HepG2 (cell line): ENCODE measurements at regions not wholly inside any gene's neighbourhood (a gene's known extent, or its start where the extent isn't known, plus 50 kb on each side); places are given as distances from the start of the nearest gene placed in this dataset.

Source experiments
- ATAC-seq: fragments of 200-7000 bp; cut with Tn5 transposase; 3 replicates; pipeline ENCODE4 v1.9.1; 2020; ENCODE audit warnings: mild to moderate bottlenecking, moderate library complexity
- BruUV-seq: library from RNA; stranded (reverse); fragments of 400-500 nt; replicated peaks from 2 replicates; lab custom pipeline; 2021; lab: Mats Ljungman, UMichigan
- CTCF ChIA-PET: fragments of 300-600 bp; formaldehyde crosslinking; extraction: SDS; loops from one replicate; lab custom pipeline; 2021; ENCODE audit warnings: low total read pairs, inconsistent platforms, low intra/inter-chr PET ratio; lab: Yijun Ruan, JAX
- POLR2A ChIA-PET: fragments of 350-600 bp; sonication (Branson Sonifier 250); formaldehyde crosslinking; loops from one replicate; lab custom pipeline; 2020; ENCODE audit warnings: antibody characterized with exemption, inconsistent platforms; lab: Yijun Ruan, JAX
- DNase-seq: peaks from one replicate; pipeline ENCODE4 v3.0.0-alpha.2; 2015; ENCODE audit warnings: low spot score
- FAIRE-seq: peaks from 3 replicates; lab custom pipeline; 2011; peaks lifted over from hg19 to GRCh38; lab: Jason Lieb, UNC
- H2AFZ ChIP-seq: one replicate; pipeline ENCODE4 v1.6.1; 2011; ENCODE audit warnings: low read length, inconsistent platforms
- H3K27ac ChIP-seq: fragments of 300-600 bp; 3 replicates; pipeline ENCODE4 v1.8.0; 2011; ENCODE audit warnings: mixed run types, mild to moderate bottlenecking, mixed read lengths, low read length, inconsistent platforms; ENCODE audit not compliant: insufficient read depth; ENCODE audit errors: extremely low read length
- H3K27me3 ChIP-seq, 2 experiments: fragments of 200-600 bp in 1 of 2; 2 replicates in 1 of 2; 3 replicates in 1 of 2; pipeline versions ENCODE4 v1.6.0 to v1.8.0; 2011; ENCODE audit warnings: low read length in 2 of 2, mild to moderate bottlenecking in 2 of 2, moderate library complexity in 2 of 2, inconsistent platforms in 1 of 2; ENCODE audit not compliant: insufficient read depth in 2 of 2, control insufficient read depth in 1 of 2
- H3K36me3 ChIP-seq, 2 experiments: fragments of 200-600 bp in 1 of 2; replicated peaks in 1 of 2; 2 replicates in 1 of 2; 3 replicates in 1 of 2; pipeline versions ENCODE4 v1.5.1 to v1.8.0; 2011; ENCODE audit warnings: low read length in 2 of 2, inconsistent platforms in 1 of 2; ENCODE audit not compliant: insufficient read depth in 2 of 2, control insufficient read depth in 1 of 2
- H3K4me1 ChIP-seq: 2 replicates; pipeline ENCODE4 v1.5.1; 2012; ENCODE audit warnings: low read length, inconsistent platforms; ENCODE audit not compliant: insufficient read depth
- H3K4me2 ChIP-seq: 2 replicates; pipeline ENCODE4 v1.6.0; 2011; ENCODE audit warnings: low read depth, low read length, inconsistent platforms
- H3K4me3 ChIP-seq, 3 experiments: fragments of 200-600 bp in 1 of 3; sonication (generic), shearing (Covaris generic) in 1 of 3; replicated peaks in 1 of 3; 2 replicates each; pipeline ENCODE4 v1.5.1; 2011 to 2016; ENCODE audit warnings: low read length in 3 of 3, inconsistent platforms in 2 of 3, low read depth in 2 of 3, mild to moderate bottlenecking in 2 of 3, control low read depth in 1 of 3, mixed read lengths in 1 of 3; ENCODE audit not compliant: insufficient read depth in 1 of 3
- H3K79me2 ChIP-seq: one replicate; pipeline ENCODE4 v1.6.1; 2011; ENCODE audit warnings: low read length, inconsistent platforms; ENCODE audit not compliant: insufficient read depth
- H3K9ac ChIP-seq: 2 replicates; pipeline ENCODE4 v1.6.0; 2011; ENCODE audit warnings: mild to moderate bottlenecking, low read depth, low read length, inconsistent platforms; ENCODE audit not compliant: insufficient read depth
- H3K9me3 ChIP-seq: 2 replicates; pipeline ENCODE4 v1.5.1; 2012; ENCODE audit warnings: mild to moderate bottlenecking, low read length
- H4K20me1 ChIP-seq: 2 replicates; pipeline ENCODE4 v1.6.0; 2011; ENCODE audit warnings: inconsistent platforms, mild to moderate bottlenecking, low read length, moderate library complexity; ENCODE audit not compliant: insufficient read depth
- HOXA5 ChIP-seq: sonication (generic); formaldehyde crosslinking; IDR thresholded peaks from 2 replicates; pipeline ENCODE4 v1.4.0; 2020; ENCODE audit warnings: missing genetic modification reagents
- LCORL ChIP-seq, 2 experiments: fragments of 450-650 bp in 1 of 2; sonication (generic) in 1 of 2; formaldehyde crosslinking in 1 of 2; IDR thresholded peaks; 2 replicates each; pipeline versions ENCODE4 v1.5.0 to v1.6.1; 2017 to 2020; ENCODE audit warnings: antibody characterized with exemption in 1 of 2, missing genetic modification reagents in 1 of 2
- RARG ChIP-seq: sonication (generic); formaldehyde crosslinking; IDR thresholded peaks from 2 replicates; pipeline ENCODE4 v1.4.0; 2020; ENCODE audit warnings: low read depth, mild to moderate bottlenecking, missing genetic modification reagents
- SMARCC2 ChIP-seq: fragments of 450-650 bp; IDR thresholded peaks from 2 replicates; pipeline ENCODE4 v1.6.1; 2017; ENCODE audit warnings: antibody characterized with exemption, mild to moderate bottlenecking
- ZNF704 ChIP-seq: sonication (generic); formaldehyde crosslinking; IDR thresholded peaks from 2 replicates; pipeline ENCODE4 v1.8.1; 2023; ENCODE audit warnings: mild to moderate bottlenecking, inconsistent platforms, moderate library complexity, missing genetic modification reagents, borderline replicate concordance
- ZNF883 ChIP-seq: sonication (generic); formaldehyde crosslinking; IDR thresholded peaks from 2 replicates; pipeline ENCODE4 v1.5.1; 2020; ENCODE audit warnings: mild to moderate bottlenecking, missing genetic modification reagents; ENCODE audit errors: not compliant biosample characterization
- WGBS: methylation state at CpG from one replicate; pipeline ENCODE4 v1.1.6; 2017; ENCODE audit warnings: low lambda C conversion rate; 5-methylcytosine and 5-hydroxymethylcytosine counted together
- in situ Hi-C: cut with HindIII; loops from 2 replicates; pipeline ENCODE4 v1.10.0; 2017; ENCODE audit warnings: low pct_unique_long_range_greater_than_20kb; ENCODE audit not compliant: extremely low pct_ligation_motif_present
- intact Hi-C: fragments of 100-400 bp; cut with micrococcal nuclease; formaldehyde crosslinking; loops from one replicate; pipeline ENCODE4 v1.10.0; 2022; ENCODE audit not compliant: unreplicated experiment
- TF ChIP-seq, protein P1 (sequence below): sonication (generic); formaldehyde crosslinking; IDR thresholded peaks from 2 replicates; pipeline ENCODE4 v1.4.0; 2020; ENCODE audit warnings: mild to moderate bottlenecking, low read depth, missing genetic modification reagents

DNA sequence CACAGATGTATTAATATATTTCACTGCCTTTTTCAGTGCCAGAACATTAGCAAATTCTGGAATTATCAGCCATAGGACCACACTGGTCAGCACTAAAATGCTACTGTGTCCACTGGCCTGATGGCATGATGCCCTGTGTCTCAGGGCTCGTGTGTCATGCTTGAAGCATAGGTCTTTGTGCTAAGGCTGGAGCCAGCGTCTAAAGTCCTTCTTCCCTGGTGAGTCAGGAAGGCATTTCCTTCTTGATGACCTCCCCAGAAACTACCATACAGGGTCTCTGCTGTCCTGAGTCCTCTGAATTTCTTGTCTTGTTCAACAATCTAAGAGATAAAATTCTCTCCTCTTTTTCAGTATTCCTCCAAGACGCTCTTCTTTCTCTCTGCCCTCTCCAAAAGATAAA is 489.9 kb downstream of the PSAT1 start:
- H2AFZ ChIP-seq, result no peak overlapping the region
- no peaks in the 10 kb centered on the region for H3K79me2 ChIP-seq
- no peaks in the 10 kb centered on the region for H3K4me1 ChIP-seq
- no peaks in the 10 kb centered on the region for H3K9me3 ChIP-seq
- H3K27ac ChIP-seq, result no peak overlapping the region
- no peak overlapping the region for H3K4me2 ChIP-seq
- CTCF ChIA-PET, result no interaction called here
- 5% methylated on average over 1 of the region's 3 CpGs for WGBS
- H3K9ac ChIP-seq, result no peak overlapping the region
- no peak for ATAC-seq
- DNase-seq, result no peak
- FAIRE-seq, result no peak
- POLR2A ChIA-PET, result no interaction called here
- no TSS peak for BruUV-seq
- H4K20me1 ChIP-seq, result no peaks in the 10 kb centered on the region
- H3K4me3 ChIP-seq, result no peak overlapping the region
- H3K36me3 ChIP-seq, result no peaks in the 10 kb centered on the region
- no peaks in the 10 kb centered on the region for H3K27me3 ChIP-seq
- no peak for TF ChIP-seq ZNF704
- in situ Hi-C loops, result no loop called here
- intact Hi-C loops, result no loop called here

GRCh38 chr9:78788101-78788500 is 491.2 kb downstream of the PSAT1 start:
- H4K20me1 ChIP-seq, result no peaks in the 10 kb centered on the region
- no peaks in the 10 kb centered on the region for H3K27me3 ChIP-seq
- H3K36me3 ChIP-seq, result no peaks in the 10 kb centered on the region
- H3K9me3 ChIP-seq, result no peaks in the 10 kb centered on the region
- no peak overlapping the region for H3K9ac ChIP-seq
- no peak overlapping the region for H3K4me2 ChIP-seq
- TF ChIP-seq LCORL (IDR thresholded peaks at IDR 0.05) (no peak), LCORL (CRISPR knock-in tag; IDR thresholded peaks at IDR 0.05) (no peak), RARG (CRISPR knock-in tag) (no peak), SMARCC2 (no peak), ZNF883 (CRISPR knock-in tag) (no peak), HOXA5 (CRISPR knock-in tag) (no peak)
- TF ChIP-seq, protein P1, sequence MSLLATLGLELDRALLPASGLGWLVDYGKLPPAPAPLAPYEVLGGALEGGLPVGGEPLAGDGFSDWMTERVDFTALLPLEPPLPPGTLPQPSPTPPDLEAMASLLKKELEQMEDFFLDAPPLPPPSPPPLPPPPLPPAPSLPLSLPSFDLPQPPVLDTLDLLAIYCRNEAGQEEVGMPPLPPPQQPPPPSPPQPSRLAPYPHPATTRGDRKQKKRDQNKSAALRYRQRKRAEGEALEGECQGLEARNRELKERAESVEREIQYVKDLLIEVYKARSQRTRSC, result no peak
- no peak overlapping the region for H3K27ac ChIP-seq
- no peak overlapping the region for H2AFZ ChIP-seq
- intact Hi-C loops (no loop called here), in situ Hi-C loops (no loop called here)
- H3K4me1 ChIP-seq, result no peaks in the 10 kb centered on the region
- no peak overlapping the region for H3K4me3 ChIP-seq
- no TSS peak for BruUV-seq
- ChIA-PET CTCF (no interaction called here), POLR2A (no interaction called here)
- no peak for DNase-seq
- no peak for ATAC-seq
- FAIRE-seq, result no peak
- H3K79me2 ChIP-seq, result no peaks in the 10 kb centered on the region
